Esophagus (tissue), 2 donors: ENCODE measurements at regions not wholly inside any gene's neighbourhood (a gene's known extent, or its start where the extent isn't known, plus 50 kb on each side); places are given as distances from the start of the nearest gene placed in this dataset.
"Not testable (repeated sequence)": the region's sequence is repeated elsewhere in the genome, so short reads cannot be mapped to it uniquely, and the experiment has no call there.

Experiments
- H3K27ac ChIP-seq, 2 donors: one replicate each; pipeline ENCODE4 v1.5.1; 2013; ENCODE audit warnings: low read depth in 2 of 2, mild to moderate bottlenecking in 2 of 2, inconsistent platforms in 1 of 2, low read length in 1 of 2, moderate library complexity in 1 of 2
- H3K27me3 ChIP-seq, 2 donors: one replicate each; pipeline ENCODE4 v1.6.1; 2013; ENCODE audit warnings: low read length in 2 of 2, control low read depth in 1 of 2, mild to moderate bottlenecking in 1 of 2; ENCODE audit not compliant: insufficient read depth in 2 of 2, control insufficient read depth in 1 of 2
- H3K36me3 ChIP-seq, 2 donors: one replicate each; pipeline ENCODE4 v1.6.1; 2013; ENCODE audit warnings: low read length in 1 of 2; ENCODE audit not compliant: control insufficient read depth in 2 of 2, insufficient read depth in 2 of 2
- H3K4me1 ChIP-seq, 2 donors: one replicate each; pipeline ENCODE4 v1.6.1; 2013; ENCODE audit warnings: low read length in 1 of 2; ENCODE audit not compliant: control insufficient read depth in 2 of 2, insufficient read depth in 2 of 2
- H3K4me3 ChIP-seq, 2 donors: one replicate each; pipeline ENCODE4 v1.5.1; 2013; ENCODE audit warnings: low read length in 2 of 2, mild to moderate bottlenecking in 2 of 2, low read depth in 1 of 2, moderate library complexity in 1 of 2
- H3K9me3 ChIP-seq, 2 donors: one replicate each; pipeline ENCODE4 v1.6.1; 2013; ENCODE audit warnings: mild to moderate bottlenecking in 2 of 2, low read depth in 1 of 2, low read length in 1 of 2, moderate library complexity in 1 of 2; ENCODE audit not compliant: control insufficient read depth in 2 of 2, insufficient read depth in 1 of 2
- WGBS, 2 donors: extraction: QIAGEN DNeasy Blood & Tissue Kit; methylation state at CpG; one replicate each; pipeline ENCODE4 v1.1.7; 2013; 5-methylcytosine and 5-hydroxymethylcytosine counted together
- donor health status: healthy with polysubstance abuse.
- donor health status: Bipolar disorder and iron deficiency.

GRCh38 chr2:131818267-131818973 lies 290.7 kb downstream of the CCDC74A start:
- H3K27me3 ChIP-seq, H3K4me1 ChIP-seq, H3K36me3 ChIP-seq, H3K27ac ChIP-seq, H3K4me3 ChIP-seq, H3K9me3 ChIP-seq: not testable (repeated sequence)
- 57 to 61% methylated on average over 4 of the region's 4 CpGs for WGBS, 2 donors

GRCh38 chr2:131822237-131822721 lies 294.6 kb downstream of the CCDC74A start:
- H3K27ac ChIP-seq: not testable (repeated sequence)
- 75 to 79% methylated on average over 2 to 3 of the region's 3 CpGs for WGBS, 2 donors

GRCh38 chr2:131823058-131823457 lies 295.4 kb downstream of the CCDC74A start:
- H3K27me3 ChIP-seq, H3K4me3 ChIP-seq, H3K4me1 ChIP-seq, H3K27ac ChIP-seq, H3K36me3 ChIP-seq, H3K9me3 ChIP-seq: not testable (repeated sequence)
- WGBS, 2 donors: 81 to 88% methylated on average over 2 of the region's 2 CpGs

More at GRCh38 chr2:131822237-131822721, 294.6 kb downstream of the CCDC74A start:
- H3K4me1 ChIP-seq, H3K36me3 ChIP-seq, H3K4me3 ChIP-seq, H3K9me3 ChIP-seq, H3K27me3 ChIP-seq: not testable (repeated sequence)

- WGBS, 2 donors: 40% methylated on average over 2 of the region's 2 CpGs
- H3K27ac ChIP-seq, H3K4me1 ChIP-seq, H3K9me3 ChIP-seq, H3K36me3 ChIP-seq, H3K4me3 ChIP-seq, H3K27me3 ChIP-seq: not testable (repeated sequence)
These were observed 297.3 kb downstream of the CCDC74A start for GRCh38 chr2:131824986-131825385.

- no peak overlapping the region for H3K4me3 ChIP-seq
- no peaks in the 10 kb centered on the region for H3K27me3 ChIP-seq
- 95 to 97% methylated on average over 52 to 56 of the region's 56 CpGs for WGBS, 2 donors
- H3K9me3 ChIP-seq: peaks cover 0 to 8% of the 10 kb centered on the region in 2 donors
- peaks cover 0 to 2% of the 10 kb centered on the region in 2 donors for H3K4me1 ChIP-seq
- no peak overlapping the region for H3K27ac ChIP-seq
- no peaks in the 10 kb centered on the region for H3K36me3 ChIP-seq
These were observed 299.9 kb downstream of the CCDC74A start for GRCh38 chr2:131827481-131828163.

- Histone ChIP-seq H3K27ac (no peak overlapping the region), H3K4me3 (no peak overlapping the region), H3K36me3 (no peaks in the 10 kb centered on the region), H3K9me3 (peaks cover 0 to 8% of the 10 kb centered on the region in 2 donors), H3K27me3 (no peaks in the 10 kb centered on the region), H3K4me1 (peaks cover 0 to 2% of the 10 kb centered on the region in 2 donors)
- 90 to 95% methylated on average over 28 to 38 of the region's 38 CpGs for WGBS, 2 donors
These were observed 300.5 kb downstream of the CCDC74A start for GRCh38 chr2:131828164-131828561.

GRCh38 chr2:131828633-131829455 lies 301.2 kb downstream of the CCDC74A start:
- not testable (repeated sequence) for H3K9me3 ChIP-seq, H3K36me3 ChIP-seq, H3K4me3 ChIP-seq, H3K27me3 ChIP-seq, H3K27ac ChIP-seq, H3K4me1 ChIP-seq
- 92 to 93% methylated on average over 68 to 72 of the region's 72 CpGs for WGBS, 2 donors

- not testable (repeated sequence) for H3K4me3 ChIP-seq, H3K27me3 ChIP-seq, H3K4me1 ChIP-seq, H3K36me3 ChIP-seq, H3K27ac ChIP-seq, H3K9me3 ChIP-seq
- WGBS, 2 donors: 19 to 21% methylated on average over 95 to 101 of the region's 101 CpGs
These were observed 302.0 kb downstream of the CCDC74A start for GRCh38 chr2:131829456-131830241.

GRCh38 chr2:131830242-131830945 lies 302.7 kb downstream of the CCDC74A start:
- 52 to 58% methylated on average over 22 to 45 of the region's 45 CpGs for whole genome bisulfite sequencing, 2 donors
- not testable (repeated sequence) for H3K27ac ChIP-seq, H3K36me3 ChIP-seq, H3K27me3 ChIP-seq, H3K4me1 ChIP-seq, H3K4me3 ChIP-seq, H3K9me3 ChIP-seq
